ENCODE measurements at regions not wholly inside any gene's neighbourhood (a gene's known extent, or its start where the extent isn't known, plus 50 kb on each side); places are given as distances from the start of the nearest gene placed in this dataset.

DNA sequence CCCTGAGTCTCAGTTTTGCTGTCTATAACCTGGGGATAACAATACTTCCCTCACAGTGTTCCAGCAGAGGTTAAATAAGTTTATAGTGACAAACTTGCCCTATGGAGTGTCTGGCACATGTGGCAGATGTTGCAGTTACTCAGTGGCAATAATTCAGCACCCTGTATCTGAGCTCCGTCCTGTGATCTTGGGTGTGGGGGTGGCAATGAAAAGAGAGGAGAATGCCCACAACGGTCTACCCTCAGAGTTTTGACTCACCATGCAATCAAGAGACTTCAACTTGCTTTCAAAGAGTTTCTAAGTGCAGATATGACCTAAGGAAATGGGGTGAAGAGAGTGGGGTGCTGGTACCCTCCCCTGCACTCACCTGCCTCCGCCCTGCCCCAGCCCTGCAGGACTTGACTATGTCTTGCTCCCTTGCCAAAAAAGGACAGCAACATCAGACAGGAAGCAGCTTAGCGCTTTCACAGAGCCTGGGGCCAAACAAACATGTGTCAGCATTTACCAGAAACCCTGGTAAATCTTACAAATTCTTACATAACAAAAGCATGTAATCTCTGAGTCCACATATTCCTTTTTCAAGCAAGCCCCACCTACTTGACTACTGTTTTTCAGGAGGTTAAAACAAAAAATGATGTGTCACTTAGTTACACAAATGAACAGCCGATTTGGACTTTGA is 185.1 kb upstream of the CAMK1G start:
- Mint-ChIP-seq H3K9me3 (no peaks in the 10 kb centered on the region), H3K36me3 (no peaks in the 10 kb centered on the region), H3K27ac (no peak overlapping the region)
- DNase-seq (ENCODE audit: low spot score in 2 of 2): no peak
- ATAC-seq: peak in 1 of 2 donors; percentile 60

DNA sequence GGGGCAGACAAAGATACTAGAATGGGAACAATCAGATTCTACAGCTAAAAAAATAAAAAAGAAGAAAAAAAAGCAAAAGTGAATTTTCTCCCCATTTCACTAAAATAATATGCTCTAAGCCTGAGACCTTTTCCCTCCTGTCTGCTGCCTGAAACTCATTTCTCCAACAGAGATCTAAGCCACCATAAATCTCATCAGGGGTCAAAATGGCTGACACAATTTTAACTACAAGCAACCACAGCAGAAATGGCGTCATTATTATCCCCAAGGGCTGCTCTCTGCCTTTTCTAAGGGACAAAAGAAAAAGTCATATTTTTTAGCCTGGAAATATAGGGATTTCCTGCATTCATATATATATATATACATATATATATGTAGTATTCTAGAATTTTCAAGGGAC is 183.7 kb upstream of the CAMK1G start:
- Mint-ChIP-seq H3K27ac (no peak overlapping the region), H3K9me3 (no peaks in the 10 kb centered on the region), H3K36me3 (no peaks in the 10 kb centered on the region)
- DNase-seq (ENCODE audit: low spot score in 2 of 2) (no peak), ATAC-seq (no peak)

DNA sequence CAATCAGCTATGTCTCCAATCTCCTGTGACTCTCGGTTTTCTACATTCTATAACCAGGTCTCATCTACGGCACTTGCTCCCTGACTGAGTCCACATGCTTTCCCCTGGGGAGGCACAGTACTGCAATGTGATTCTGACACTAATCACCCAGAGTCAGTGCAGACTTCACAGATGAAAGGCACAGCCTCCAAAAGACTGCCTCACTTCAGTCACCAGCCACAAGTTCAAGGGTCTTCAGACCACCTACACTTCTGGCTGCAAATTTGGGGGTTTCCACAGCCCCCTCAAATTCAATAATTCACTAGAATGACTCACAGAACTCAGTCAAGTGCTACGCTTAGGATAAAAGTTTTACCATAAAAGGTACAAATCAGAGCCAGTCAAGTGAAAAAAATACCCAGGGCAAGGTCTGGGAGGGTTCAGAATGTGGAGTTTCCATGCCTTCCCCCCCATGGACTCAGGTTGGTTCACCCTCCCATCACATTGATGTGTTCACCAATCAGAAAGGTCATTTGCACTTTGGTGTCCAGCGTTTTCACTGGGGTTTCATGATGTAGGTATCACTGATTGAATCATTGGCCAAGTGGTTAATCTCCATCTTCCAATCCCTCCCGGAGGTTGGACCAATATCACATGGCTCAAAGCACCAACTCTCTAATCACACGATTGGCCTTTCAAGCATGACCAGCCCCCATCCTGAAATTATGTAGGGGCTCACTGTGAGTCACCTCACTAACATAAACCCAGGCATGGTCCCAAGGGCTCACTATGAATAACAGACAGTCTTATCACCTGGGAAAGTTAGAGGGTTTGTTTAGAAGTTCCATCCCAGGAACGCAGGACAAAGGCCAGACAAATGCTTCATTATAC is 182.9 kb upstream of the CAMK1G start:
- no peak for DNase-seq (ENCODE audit: low spot score in 2 of 2)
- H3K27ac Mint-ChIP-seq: no peak overlapping the region

DNA sequence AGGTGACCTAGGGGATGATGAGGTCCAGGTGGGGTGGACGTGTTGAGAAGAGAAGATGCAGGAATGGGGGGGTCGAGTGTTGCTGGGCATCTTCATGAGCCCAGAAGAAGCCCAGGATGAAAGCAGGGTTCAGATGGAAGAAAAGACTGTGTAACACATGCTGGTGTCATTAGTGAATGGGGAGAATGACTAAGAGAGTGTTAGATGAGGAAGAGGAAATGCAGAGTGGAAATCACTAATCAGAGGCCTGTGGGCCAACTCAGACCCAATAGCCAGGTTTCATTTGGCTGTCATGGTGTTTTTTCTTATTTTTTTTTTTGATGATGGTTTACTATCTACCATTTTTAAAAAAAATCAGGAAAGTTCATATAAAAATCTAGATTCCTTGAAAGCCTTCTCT is 180.8 kb upstream of the CAMK1G start:
- no peak for DNase-seq (ENCODE audit: low spot score in 2 of 2)
- no peaks in the 10 kb centered on the region for H3K36me3 Mint-ChIP-seq
- no peak overlapping the region for H3K27ac Mint-ChIP-seq
- H3K9me3 Mint-ChIP-seq: no peaks in the 10 kb centered on the region
- peak; percentile 31 to 68 for ATAC-seq

More for the DNA sequence above, 182.9 kb upstream of the CAMK1G start:
- Mint-ChIP-seq H3K9me3 (no peaks in the 10 kb centered on the region), H3K36me3 (no peaks in the 10 kb centered on the region)
- no peak for ATAC-seq

DNA sequence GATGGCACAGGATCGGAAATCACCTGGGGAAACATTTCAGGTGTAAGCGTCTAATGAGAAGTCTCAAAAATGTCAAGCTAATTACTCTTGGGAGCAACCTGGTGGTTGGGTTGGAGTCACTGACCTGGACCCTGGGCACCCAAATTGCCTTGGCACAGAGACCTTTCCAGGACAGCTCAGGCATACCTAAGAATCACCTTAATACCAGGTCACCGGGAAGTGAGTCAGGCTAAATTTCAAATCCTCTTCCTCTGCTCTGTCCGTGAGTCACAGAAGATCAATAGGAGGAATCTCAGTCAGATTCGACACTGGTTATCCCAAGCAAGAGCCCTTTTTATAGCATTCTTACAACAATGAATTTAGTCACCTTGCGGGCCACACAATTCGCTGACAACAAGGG is 179.6 kb upstream of the CAMK1G start:
- DNase-seq (ENCODE audit: low spot score in 2 of 2) (no peak), ATAC-seq (no peak)
- no peaks in the 10 kb centered on the region for H3K36me3 Mint-ChIP-seq
- H3K9me3 Mint-ChIP-seq: no peaks in the 10 kb centered on the region
- H3K27ac Mint-ChIP-seq: no peak overlapping the region

DNA sequence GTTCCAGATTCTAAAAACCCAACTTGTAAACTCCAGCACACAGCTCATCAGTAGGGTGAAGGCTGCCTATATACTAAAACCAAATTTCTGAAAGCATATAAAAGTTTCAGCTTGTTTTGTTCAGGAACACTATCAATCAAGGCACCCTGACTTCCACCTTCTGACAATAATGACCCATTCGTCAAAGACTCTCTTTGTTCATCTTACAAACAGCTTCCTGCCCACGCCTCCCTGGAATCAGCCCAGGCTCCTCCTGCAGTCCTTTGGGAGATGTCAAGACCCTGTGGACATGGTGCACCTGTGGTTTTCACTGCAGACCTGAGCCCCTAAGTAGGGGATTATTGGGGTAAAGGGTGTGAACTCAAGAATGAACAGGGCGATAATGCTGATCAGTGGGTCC is 178.9 kb upstream of the CAMK1G start:
- ATAC-seq (no peak), DNase-seq (ENCODE audit: low spot score in 2 of 2) (no peak)
- Mint-ChIP-seq H3K9me3 (no peaks in the 10 kb centered on the region), H3K27ac (no peak overlapping the region), H3K36me3 (no peaks in the 10 kb centered on the region)

DNA sequence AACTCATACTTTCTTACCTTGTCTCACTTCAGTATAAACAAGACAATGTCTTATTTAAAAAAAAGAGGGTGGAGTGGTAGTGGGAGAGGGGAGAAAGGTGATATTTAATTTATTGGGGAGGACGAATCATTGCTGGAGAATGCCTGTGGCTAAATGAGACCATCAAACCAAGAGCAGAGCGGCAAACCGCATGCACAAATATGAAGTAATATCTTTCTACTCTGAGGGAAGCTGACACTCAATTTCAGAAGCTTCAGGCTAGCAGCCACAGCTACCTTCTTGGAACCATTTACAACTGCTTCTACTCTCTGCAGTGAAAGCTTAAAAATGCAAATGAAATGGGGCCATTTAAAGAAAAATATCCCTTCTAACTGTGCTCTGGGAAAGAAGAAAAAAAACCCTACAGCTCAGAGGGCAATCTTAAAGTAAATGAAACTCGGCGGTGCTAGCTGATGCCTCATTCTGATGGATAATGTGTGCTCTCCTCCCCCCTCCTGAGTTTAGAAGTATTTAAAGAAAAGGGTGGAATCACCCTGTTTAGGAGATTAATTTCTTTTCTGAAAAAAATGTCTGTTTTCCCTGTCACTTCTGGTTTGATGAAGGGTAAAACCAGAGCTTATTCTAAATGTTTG is 178.2 kb upstream of the CAMK1G start:
- H3K27ac Mint-ChIP-seq: no peak overlapping the region
- DNase-seq (ENCODE audit: low spot score in 2 of 2): no peak
- no peaks in the 10 kb centered on the region for H3K36me3 Mint-ChIP-seq
- H3K9me3 Mint-ChIP-seq: no peaks in the 10 kb centered on the region
- ATAC-seq: peak in 1 of 2 donors; percentile 66

DNA sequence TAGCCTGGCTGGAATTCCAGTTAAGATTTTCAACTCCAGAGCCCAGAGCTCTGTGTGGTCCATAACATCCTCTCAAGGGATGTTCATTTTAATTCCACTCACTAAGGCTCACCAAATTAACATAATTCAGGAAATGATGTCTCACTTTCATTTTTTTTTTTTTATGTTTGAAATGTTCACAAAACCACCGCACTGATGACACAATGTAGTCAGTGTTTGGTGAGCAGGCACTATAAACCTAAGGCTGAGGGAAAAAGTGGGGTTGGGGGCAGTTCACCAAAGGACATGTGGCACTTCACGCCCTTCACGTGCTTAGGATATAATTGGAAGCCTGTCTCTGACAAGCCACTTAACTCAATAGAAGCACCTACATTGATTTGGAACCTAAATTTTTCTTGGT is 177.3 kb upstream of the CAMK1G start:
- ATAC-seq (no peak), DNase-seq (ENCODE audit: low spot score in 2 of 2) (no peak)
- Mint-ChIP-seq H3K27ac (no peak overlapping the region), H3K9me3 (no peaks in the 10 kb centered on the region), H3K36me3 (no peaks in the 10 kb centered on the region)

DNA sequence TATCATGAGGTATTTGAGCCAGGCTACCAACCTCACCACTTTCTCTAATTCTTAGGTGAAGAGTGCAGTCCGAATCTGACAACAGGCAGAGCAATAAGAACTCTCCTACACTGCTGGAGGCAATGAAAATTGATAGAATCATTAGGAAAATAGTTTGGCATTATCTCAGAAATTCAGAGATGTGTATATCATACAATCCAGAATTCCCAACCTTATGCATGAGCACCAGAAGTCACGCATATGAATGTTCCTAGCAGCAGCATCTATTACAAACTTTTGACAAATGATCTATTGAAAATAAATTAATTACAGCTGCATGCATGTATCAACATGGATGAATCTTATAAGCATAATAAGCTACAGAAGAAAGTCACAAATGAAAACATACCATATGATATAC is 176.9 kb upstream of the CAMK1G start:
- Mint-ChIP-seq H3K9me3 (no peaks in the 10 kb centered on the region), H3K36me3 (no peaks in the 10 kb centered on the region), H3K27ac (no peak overlapping the region)
- DNase-seq (ENCODE audit: low spot score in 2 of 2): no peak
- no peak for ATAC-seq

DNA sequence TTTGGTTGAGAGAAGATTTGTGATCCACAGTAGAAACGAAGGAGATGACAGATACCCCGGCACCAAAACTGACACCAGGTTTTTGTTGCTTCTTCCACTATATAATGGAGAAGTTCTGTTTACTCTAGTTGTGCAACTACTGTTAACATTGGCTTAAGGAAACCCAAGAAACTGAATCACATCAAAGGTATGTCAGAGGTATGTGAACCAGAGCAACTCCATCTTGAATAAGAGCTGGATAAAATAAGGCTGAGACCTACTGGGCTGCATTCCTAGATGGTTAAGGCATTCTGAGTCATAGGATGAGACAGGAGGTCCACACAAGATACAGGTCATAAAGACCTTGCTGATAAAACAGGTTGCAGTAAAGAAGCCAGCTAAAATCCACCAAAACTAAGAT is 173.7 kb upstream of the CAMK1G start:
- no peak for ATAC-seq
- no peaks in the 10 kb centered on the region for H3K36me3 Mint-ChIP-seq

DNA sequence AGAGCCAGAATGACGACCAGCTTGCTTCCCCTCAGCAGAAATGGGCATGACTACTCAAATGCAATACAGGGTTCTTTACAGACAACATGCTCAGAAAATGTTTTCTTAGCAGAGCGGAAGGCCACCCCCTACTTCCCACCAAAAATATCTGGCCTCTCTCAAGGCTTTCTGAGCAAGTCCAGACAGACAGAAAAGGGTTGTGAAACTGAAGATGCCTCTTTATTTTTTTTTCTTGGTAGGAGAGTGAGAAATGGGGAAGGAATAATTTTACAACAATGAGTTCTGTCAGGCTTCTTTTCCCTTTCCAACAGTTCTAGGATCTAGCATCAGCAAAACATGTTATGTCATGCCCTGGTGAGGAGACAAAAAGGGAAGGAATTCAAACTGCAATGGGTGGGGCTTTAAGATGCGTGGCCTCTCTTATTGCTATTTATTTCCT is 172.0 kb upstream of the CAMK1G start:
- no peaks in the 10 kb centered on the region for H3K36me3 Mint-ChIP-seq
- H3K27ac Mint-ChIP-seq: no peak overlapping the region
- H3K9me3 Mint-ChIP-seq: peaks cover 0 to 5% of the 10 kb centered on the region in 2 donors
- ATAC-seq: no peak
- no peak for DNase-seq (ENCODE audit: low spot score in 2 of 2)

More for the DNA sequence above, 173.7 kb upstream of the CAMK1G start:
- no peak overlapping the region for H3K27ac Mint-ChIP-seq
- DNase-seq (ENCODE audit: low spot score in 2 of 2): no peak
- H3K9me3 Mint-ChIP-seq: peaks cover 0 to 5% of the 10 kb centered on the region in 2 donors

DNA sequence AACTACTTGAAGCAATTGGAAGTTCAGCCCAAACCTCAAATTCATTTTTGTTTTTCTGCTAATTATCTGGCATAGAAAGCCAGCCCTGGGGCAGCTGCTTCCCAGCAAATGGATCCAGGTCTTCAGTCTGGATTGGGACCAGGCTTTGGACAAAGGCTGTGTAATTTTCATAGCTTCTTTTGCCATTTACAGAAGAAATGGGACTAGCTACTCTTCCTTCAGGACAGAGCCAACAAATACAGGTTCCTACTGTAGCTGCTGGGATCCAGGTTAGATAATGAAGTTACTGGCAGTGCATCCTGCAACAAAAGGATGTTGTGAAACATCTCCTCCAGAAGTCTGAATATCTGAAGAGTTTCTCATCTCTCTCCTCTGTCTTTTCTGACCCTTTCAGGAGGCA is 171.5 kb upstream of the CAMK1G start:
- Mint-ChIP-seq H3K36me3 (no peaks in the 10 kb centered on the region), H3K27ac (no peak overlapping the region), H3K9me3 (peaks cover 0 to 5% of the 10 kb centered on the region in 2 donors)
- ATAC-seq (no peak), DNase-seq (ENCODE audit: low spot score in 2 of 2) (no peak)

DNA sequence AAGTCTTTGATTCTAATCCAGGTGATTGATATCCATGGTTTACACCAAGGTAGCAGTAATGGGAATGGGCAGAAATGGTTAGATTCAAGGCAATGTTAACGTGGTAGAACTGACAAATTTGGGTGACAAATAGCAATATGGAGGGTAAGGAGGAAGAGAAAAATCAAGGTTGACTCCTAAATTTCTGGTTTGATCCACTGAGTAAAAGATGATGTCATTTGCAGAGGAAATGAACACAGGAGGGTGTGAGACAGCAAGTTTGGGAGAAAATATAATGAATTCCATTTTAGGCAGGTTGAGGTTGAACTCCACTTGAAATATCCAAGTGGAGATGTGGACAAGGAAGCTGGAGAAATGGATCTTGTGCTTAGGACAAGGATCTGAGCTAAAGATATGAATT is 170.9 kb upstream of the CAMK1G start:
- ATAC-seq (no peak), DNase-seq (ENCODE audit: low spot score in 2 of 2) (no peak)
- Mint-ChIP-seq H3K27ac (no peak overlapping the region), H3K9me3 (peaks cover 0 to 5% of the 10 kb centered on the region in 2 donors), H3K36me3 (no peaks in the 10 kb centered on the region)

DNA sequence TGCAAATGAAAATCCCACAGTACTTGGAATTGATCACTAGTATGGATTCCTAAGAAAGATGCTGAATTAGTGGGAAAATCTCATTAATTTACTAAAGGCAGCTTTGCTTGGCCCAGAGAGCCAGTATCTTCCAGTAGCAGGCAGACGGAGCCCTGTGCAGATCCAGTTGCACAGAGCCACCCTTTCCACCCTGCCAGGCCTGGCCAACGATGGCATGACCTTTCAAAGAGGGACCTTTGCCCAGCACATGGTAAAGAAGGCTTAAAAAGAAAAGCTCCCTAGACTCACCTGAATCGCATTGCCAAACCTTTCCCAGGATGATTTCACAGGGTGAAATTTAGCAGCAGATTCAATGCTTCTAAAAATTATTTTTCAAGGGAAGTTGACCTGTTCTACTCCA is 170.5 kb upstream of the CAMK1G start:
- ATAC-seq: no peak
- Mint-ChIP-seq H3K9me3 (peaks cover 0 to 5% of the 10 kb centered on the region in 2 donors), H3K27ac (no peak overlapping the region), H3K36me3 (no peaks in the 10 kb centered on the region)
- DNase-seq (ENCODE audit: low spot score in 2 of 2): no peak

DNA sequence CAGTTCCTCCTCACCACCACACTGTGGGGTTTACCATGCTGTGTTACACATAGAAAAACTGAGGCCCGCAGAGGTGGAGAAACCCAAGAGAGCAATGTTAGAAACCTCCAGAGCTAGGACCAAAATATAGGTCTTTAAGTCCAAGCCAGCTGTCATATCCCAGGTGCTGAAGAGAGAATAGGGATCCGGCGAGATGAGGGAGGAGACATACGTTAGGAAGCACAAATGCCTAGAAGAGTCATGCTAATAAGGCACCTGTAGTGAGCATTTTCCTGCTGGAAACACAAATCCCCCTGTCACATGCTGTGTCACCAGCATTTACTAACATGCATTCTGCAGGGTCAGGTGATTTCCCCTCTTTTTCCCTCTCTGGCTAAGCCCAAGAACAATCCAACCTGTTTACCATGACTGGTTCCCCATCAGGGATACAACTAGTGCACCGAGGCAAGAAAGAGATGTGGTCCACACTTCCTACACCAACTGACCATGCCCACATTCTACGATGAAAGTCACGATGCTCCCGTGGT is 168.6 kb upstream of the CAMK1G start:
- Mint-ChIP-seq H3K36me3 (no peaks in the 10 kb centered on the region), H3K9me3 (peaks cover 0 to 5% of the 10 kb centered on the region in 2 donors), H3K27ac (no peak overlapping the region)
- DNase-seq (ENCODE audit: low spot score in 2 of 2): no peak
- no peak for ATAC-seq

DNA sequence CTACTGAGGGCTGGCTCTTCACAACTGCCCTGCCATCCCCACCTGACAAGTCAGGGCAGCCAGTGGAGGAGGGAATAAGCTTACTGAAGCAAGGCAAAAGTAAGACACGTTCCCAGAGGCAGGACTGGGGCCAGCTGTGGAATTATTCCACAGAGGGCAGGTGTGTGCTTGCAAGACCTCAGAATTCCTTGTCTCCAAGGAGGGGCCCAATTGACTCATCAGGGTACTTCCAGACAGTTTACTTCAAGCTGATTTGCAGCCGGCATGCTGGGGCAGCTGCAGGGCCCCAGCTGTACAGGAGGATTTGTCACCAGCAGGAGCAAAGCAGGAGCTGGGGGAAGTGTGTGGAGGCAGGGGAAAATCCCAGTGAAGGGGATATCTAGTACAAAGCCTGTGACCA is 167.5 kb upstream of the CAMK1G start:
- H3K27ac Mint-ChIP-seq: no peak overlapping the region
- no peaks in the 10 kb centered on the region for H3K36me3 Mint-ChIP-seq
- ATAC-seq: no peak
- peaks cover 0 to 5% of the 10 kb centered on the region in 2 donors for H3K9me3 Mint-ChIP-seq
- no peak for DNase-seq (ENCODE audit: low spot score in 2 of 2)

DNA sequence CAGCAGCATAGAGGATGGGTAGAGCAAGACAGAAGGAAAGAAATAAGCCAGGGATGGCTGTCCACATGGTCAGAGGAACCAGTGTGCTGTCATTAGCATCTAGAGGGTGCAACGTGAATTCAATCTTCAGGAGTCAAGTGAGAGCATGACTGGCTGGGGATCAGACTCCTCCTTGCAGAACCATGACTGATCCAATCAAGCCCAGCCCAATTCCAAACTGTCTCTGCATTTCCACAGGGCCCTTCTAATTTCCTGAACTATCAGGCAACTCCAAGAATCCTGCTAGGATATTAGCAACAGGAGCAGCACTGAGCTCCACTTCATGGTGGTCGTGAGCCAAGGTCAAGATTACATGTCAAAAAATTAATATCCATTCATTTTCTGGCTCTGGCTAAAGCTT is 166.8 kb upstream of the CAMK1G start:
- H3K27ac Mint-ChIP-seq: no peak overlapping the region
- DNase-seq (ENCODE audit: low spot score in 2 of 2): no peak
- peaks cover 0 to 5% of the 10 kb centered on the region in 2 donors for H3K9me3 Mint-ChIP-seq
- H3K36me3 Mint-ChIP-seq: no peaks in the 10 kb centered on the region
- ATAC-seq: no peak

All from activated naive CD4-positive, alpha-beta T cell treated with anti-CD3 and anti-CD28 coated beads, Interleukin-2, amount 50 U/mL, for 72 hours (primary cell).